ENCODE measurements at regions not wholly inside any gene's neighbourhood (a gene's known extent, or its start where the extent isn't known, plus 50 kb on each side); places are given as distances from the start of the nearest gene placed in this dataset.

GRCh38 chr10:29212597-29212996, 76.3 kb upstream of the LYZL1 start:
- Histone ChIP-seq H3K79me2 (ENCODE audit: control insufficient read depth, insufficient read depth, low read length) (no peaks in the 10 kb centered on the region), H3K4me2 (ENCODE audit: control insufficient read depth, extremely low read depth, insufficient read depth, low read depth, low read length) (no peak overlapping the region), H3K4me3 (ENCODE audit: control insufficient read depth in 2 of 3, extremely low read depth in 1 of 3, insufficient read depth in 2 of 3, low read depth in 1 of 3, low read length in 3 of 3) (no peak overlapping the region), H4K20me1 (ENCODE audit: control insufficient read depth, extremely low read depth, insufficient read depth, low read length) (no peaks in the 10 kb centered on the region), H2AFZ (ENCODE audit: control insufficient read depth, low read length) (no peak overlapping the region), H3K27me3 (ENCODE audit: control insufficient read depth, extremely low read depth, insufficient read depth, low read length) (peaks cover 6% of the 10 kb centered on the region), H3K9ac (ENCODE audit: control insufficient read depth, extremely low read depth, insufficient read depth, low read length) (no peak overlapping the region), H3K9me1 (ENCODE audit: control insufficient read depth, extremely low read depth, insufficient read depth, low read length) (no peaks in the 10 kb centered on the region), H3K27ac (ENCODE audit: control insufficient read depth, insufficient read depth, low read length) (no peak overlapping the region), H3K9me3 (ENCODE audit: control insufficient read depth, low read depth, low read length) (no peaks in the 10 kb centered on the region), H3K36me3 (ENCODE audit: control insufficient read depth in 2 of 2, extremely low read depth in 1 of 2, insufficient read depth in 2 of 2, low read length in 2 of 2) (no peaks in the 10 kb centered on the region), H3K4me1 (ENCODE audit: control insufficient read depth, extremely low read depth, insufficient read depth, low read length) (no peaks in the 10 kb centered on the region)
- TF ChIP-seq CTCF (optimal IDR thresholded peaks at IDR 0.05 in 1 of 3, IDR thresholded peaks at IDR 0.05 in 1 of 3, conservative IDR thresholded peaks at IDR 0.05 in 1 of 3; ENCODE audit: extremely low read depth in 1 of 3, insufficient read depth in 2 of 3, low read length in 3 of 3) (no peak), EZH2 (IDR thresholded peaks at IDR 0.05; ENCODE audit: low read length) (no peak)
- no peak for DNase-seq (ENCODE audit: low read depth, low spot score)
- FAIRE-seq = no peak
- dilution Hi-C loops (cut with MboI; ENCODE audit: extremely low pct_ligation_motif_present, low sequenced_read_pairs) = no loop called here

DNA sequence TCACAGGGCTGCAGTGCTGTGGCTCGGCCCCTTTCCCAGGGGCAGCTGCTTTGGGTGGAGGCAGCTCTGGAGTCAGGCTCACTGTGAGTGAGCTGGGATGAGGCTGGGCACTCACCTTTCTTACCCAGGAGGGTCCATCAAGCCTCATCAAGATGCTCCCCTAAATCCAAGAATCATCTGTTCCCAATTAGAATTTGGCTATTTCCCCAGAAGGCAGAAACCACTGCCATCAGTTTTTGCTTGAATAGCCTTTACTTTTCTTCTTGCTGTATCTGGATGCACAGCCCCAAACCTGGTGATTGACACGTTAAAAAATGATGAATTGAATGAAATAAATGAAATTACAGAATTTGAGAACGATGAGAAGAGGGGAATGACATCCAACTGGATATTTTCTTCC, 74.3 kb upstream of the LYZL1 start:
- H3K9me3 ChIP-seq (ENCODE audit: control insufficient read depth, low read depth, low read length) = no peaks in the 10 kb centered on the region
- H3K4me1 ChIP-seq (ENCODE audit: control insufficient read depth, extremely low read depth, insufficient read depth, low read length) = no peaks in the 10 kb centered on the region
- TF ChIP-seq CTCF (optimal IDR thresholded peaks at IDR 0.05 in 1 of 3, IDR thresholded peaks at IDR 0.05 in 1 of 3, conservative IDR thresholded peaks at IDR 0.05 in 1 of 3; ENCODE audit: extremely low read depth in 1 of 3, insufficient read depth in 2 of 3, low read length in 3 of 3) = no peak
- TF ChIP-seq EZH2 (IDR thresholded peaks at IDR 0.05; ENCODE audit: low read length) = no peak
- no peak overlapping the region for H2AFZ ChIP-seq (ENCODE audit: control insufficient read depth, low read length)
- no peaks in the 10 kb centered on the region for H3K36me3 ChIP-seq (ENCODE audit: control insufficient read depth in 2 of 2, extremely low read depth in 1 of 2, insufficient read depth in 2 of 2, low read length in 2 of 2)
- H4K20me1 ChIP-seq (ENCODE audit: control insufficient read depth, extremely low read depth, insufficient read depth, low read length) = no peaks in the 10 kb centered on the region
- H3K4me3 ChIP-seq (ENCODE audit: control insufficient read depth in 2 of 3, extremely low read depth in 1 of 3, insufficient read depth in 2 of 3, low read depth in 1 of 3, low read length in 3 of 3) = no peak overlapping the region
- no peak overlapping the region for H3K27ac ChIP-seq (ENCODE audit: control insufficient read depth, insufficient read depth, low read length)
- DNase-seq (ENCODE audit: low read depth, low spot score) (no peak), FAIRE-seq (no peak)
- no peaks in the 10 kb centered on the region for H3K9me1 ChIP-seq (ENCODE audit: control insufficient read depth, extremely low read depth, insufficient read depth, low read length)
- H3K27me3 ChIP-seq (ENCODE audit: control insufficient read depth, extremely low read depth, insufficient read depth, low read length) = no peaks in the 10 kb centered on the region
- no peaks in the 10 kb centered on the region for H3K79me2 ChIP-seq (ENCODE audit: control insufficient read depth, insufficient read depth, low read length)
- dilution Hi-C loops (cut with MboI; ENCODE audit: extremely low pct_ligation_motif_present, low sequenced_read_pairs) = no loop called here
- no peak overlapping the region for H3K4me2 ChIP-seq (ENCODE audit: control insufficient read depth, extremely low read depth, insufficient read depth, low read depth, low read length)
- no peak overlapping the region for H3K9ac ChIP-seq (ENCODE audit: control insufficient read depth, extremely low read depth, insufficient read depth, low read length)
